GM21423 (cell line): ENCODE measurements at regions not wholly inside any gene's neighbourhood (a gene's known extent, or its start where the extent isn't known, plus 50 kb on each side); places are given as distances from the start of the nearest gene placed in this dataset.

ENCODE experiments used
- ATAC-seq: cut with Tn5 transposase; IDR thresholded peaks from one replicate; pipeline ENCODE4 v1.9.1; 2021; ENCODE audit warnings: mild to moderate bottlenecking, moderate library complexity; ENCODE audit not compliant: unreplicated experiment

DNA sequence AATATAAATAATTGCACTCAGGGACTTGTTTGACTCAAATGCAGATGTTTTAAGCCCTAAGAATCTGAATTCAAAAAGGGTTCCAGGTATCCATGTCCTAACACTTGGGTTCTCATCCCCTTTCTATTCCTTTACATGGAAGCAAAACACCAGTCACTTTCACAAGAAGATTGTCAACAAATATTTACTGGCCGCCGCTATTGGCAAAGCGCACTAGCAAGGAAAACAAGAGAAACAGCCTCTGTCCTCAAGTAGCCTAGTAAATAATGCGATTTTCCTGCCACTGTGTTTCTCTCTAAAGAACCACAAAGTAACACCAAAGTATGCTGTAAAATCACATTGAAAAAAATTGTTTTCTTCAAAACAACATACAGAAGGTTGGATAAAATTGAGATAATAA is 66.7 kb upstream of the EZH2 start:
- ATAC-seq: no peak

DNA sequence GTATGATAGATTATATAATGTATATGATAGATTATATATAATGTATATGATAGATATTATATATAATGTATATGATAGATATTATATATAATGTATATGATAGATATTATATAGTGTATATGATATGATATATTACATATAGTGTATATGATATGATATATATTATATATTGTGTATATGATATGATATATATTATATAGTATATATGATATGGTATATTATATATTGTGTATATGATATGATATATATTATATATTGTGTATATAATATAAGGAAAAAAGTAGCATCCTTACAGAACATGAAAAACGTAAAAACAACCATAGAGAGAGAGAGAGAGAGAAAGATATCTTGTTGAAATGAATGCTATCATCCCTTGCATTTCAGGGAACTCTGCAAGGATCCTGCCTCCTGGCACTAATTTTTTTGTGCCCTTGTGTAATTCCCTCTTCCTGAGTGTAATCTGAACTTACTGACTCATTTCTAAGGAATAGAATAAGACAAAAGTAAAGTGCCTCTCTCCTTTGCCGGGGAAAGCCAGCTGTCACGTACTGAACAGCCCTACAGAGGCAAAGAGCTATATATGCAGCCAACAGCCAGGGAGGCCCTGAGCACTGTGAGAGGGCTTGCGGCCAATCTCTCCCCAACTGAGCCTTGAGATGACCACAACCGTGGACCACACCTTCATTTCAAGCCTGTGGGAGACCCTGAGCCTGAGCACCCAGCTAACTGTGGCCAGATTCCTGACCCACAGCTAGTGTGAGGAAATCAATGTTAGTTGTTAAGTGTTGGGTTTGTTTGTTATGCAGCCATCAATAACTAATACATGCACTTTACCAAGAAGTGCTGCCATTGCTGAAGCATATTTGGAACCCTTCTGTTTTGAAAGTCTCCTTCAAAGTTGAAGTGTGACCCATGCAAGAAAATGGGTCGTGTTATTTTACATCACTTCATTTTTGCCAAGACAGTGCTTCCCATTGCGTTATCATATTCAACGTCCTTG is 61.1 kb upstream of the EZH2 start:
- no peak for ATAC-seq

DNA sequence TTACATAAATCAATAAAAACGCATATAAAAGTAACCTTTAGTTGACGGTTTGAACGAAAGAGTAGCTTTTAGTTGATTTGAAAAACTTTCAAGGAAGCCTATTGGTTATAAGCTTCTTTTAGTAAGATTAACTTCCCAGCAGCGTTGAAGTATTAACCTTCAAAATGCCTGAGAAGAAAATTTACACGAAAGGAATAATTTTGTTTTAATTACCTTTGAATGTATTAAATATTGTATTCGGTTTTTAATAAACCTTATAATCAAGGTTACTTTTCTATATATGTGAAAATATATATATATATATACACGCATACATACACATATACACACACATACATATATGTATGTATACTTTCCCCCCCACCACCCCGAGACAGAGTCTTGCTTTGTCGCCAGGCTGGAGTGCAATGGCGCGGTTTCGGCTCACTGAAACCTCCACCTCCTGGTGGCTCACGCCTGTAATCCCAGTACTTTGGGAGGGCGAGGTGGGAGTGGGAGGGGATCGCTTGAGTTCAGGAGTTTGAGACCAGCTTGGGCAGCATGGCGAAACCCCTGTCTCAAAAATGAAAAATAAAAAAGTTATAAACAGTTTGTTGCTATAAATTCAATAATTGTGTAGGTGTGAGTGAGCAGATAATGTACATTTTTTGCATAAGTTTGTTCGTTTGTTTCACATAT is 57.6 kb upstream of the EZH2 start:
- peak; percentile 42 for ATAC-seq

DNA sequence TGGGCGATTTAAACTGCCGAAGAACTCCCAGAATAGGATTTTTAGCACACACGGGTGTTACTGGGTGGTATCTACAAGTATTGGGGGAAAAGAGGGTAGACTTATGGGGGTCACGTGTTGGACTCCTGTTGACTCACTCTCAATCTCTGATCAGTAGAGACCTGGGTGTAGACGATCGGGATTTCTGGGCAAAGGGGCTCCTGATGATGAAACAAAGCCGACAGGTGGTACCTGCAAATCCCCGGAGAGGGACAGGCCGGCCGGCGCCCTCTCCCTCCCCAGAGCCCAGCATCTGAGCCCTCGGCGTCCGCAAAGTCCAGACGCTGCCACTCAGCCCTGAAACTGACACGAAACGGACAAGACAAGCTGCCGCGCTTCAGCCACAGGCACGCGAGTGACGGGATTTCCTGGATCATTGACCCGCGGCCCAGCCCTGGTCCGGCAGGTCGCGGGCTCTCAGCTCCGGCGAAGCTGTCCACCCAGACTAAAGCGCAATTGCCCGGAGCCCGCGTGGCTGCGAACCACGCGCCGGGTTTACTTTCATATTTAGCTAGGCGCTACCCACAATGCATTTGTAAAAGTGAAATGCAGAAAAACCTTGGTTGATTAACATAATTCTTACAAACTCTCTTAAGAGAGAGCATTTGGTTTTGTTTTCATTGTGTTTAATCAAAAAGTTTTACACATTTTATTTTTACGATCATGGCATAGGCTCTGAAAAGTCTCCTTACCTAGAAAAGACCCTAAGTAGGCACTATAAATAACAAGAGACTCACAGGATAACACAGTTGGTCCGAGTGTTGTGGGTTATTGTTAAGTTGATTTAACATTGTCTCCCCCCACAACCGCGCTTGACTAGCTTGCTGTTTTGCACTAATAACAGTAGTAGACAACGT is 56.9 kb upstream of the EZH2 start:
- peak; percentile 72 for ATAC-seq

DNA sequence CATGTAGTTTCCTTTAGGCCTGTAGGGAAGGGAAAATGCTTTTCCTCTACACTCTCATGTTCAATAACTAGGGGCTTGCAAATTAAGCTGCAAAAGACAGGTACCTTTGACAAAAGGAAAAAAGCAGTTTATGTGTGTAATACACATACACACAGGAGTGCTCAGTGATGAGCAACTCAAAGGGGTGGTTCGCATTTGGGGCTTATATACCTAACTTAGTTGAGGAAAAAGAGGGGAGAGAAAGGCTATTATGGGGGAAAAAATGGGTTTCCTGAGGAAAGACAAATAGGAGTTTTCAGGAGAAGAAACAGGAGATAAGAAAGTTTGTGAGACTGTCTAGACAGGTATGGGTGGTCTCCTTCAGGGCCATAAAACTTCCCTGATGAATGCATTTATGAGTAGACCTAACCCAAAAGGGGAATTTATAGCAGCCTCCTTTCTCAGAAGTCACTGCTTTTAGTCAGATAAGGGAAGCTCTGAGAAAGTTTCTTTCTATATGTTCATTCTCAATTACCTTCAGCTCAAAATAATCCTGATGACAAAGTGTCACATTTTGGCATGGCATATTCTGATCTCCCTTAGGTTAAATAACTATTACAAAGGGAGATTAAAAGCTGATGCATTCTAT is 55.2 kb upstream of the EZH2 start:
- no peak for ATAC-seq

DNA sequence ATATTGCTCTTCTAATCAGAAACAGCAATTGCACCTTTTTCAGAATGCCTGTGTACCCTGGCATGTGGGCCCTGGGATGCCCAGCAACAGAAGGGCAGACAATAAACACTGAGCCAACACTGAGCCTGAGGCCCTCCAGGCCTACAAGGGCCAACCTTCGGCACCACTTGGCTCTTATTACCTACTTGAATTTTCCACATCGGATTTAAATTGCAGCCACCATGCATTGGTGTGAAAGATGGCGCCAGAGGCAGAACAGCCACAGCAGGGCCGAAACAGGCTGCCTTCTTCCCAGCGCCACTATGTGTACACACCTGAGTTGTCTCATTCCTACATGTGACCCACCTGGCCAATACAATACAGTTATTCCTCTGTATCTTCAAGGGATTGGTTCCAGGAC is 51.4 kb upstream of the EZH2 start:
- no peak for ATAC-seq
